GM12873 (cell line): ENCODE measurements at regions not wholly inside any gene's neighbourhood (a gene's known extent, or its start where the extent isn't known, plus 50 kb on each side); places are given as distances from the start of the nearest gene placed in this dataset.

ENCODE experiments used
- TF ChIP-seq, protein P1 (sequence below): IDR thresholded peaks from 2 replicates; pipeline ENCODE4 v1.5.1; 2012; ENCODE audit warnings: low read depth, mild to moderate bottlenecking, moderate library complexity, low read length, control low read depth; ENCODE audit not compliant: insufficient read depth; ENCODE audit errors: missing control alignments

DNA sequence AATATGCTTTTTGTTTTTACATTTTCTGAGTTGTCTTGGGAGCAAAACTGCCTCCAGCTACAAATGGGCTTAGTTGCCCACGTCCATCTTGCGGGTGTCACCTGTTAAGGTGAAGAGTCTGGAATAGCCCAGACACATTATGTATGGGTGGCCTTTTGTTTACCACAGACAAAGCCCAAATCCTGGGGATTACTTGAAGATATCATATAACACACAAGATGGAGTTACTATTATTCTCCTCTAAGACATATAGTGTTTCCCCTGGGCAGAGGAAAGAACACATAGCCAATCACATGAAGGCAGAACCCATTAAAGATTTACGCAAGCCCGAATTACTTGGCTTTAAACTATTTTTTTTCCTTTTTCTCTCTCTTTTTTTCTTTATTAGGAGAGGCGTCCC lies 625.6 kb upstream of the FAM241A start:
- TF ChIP-seq, protein P1, sequence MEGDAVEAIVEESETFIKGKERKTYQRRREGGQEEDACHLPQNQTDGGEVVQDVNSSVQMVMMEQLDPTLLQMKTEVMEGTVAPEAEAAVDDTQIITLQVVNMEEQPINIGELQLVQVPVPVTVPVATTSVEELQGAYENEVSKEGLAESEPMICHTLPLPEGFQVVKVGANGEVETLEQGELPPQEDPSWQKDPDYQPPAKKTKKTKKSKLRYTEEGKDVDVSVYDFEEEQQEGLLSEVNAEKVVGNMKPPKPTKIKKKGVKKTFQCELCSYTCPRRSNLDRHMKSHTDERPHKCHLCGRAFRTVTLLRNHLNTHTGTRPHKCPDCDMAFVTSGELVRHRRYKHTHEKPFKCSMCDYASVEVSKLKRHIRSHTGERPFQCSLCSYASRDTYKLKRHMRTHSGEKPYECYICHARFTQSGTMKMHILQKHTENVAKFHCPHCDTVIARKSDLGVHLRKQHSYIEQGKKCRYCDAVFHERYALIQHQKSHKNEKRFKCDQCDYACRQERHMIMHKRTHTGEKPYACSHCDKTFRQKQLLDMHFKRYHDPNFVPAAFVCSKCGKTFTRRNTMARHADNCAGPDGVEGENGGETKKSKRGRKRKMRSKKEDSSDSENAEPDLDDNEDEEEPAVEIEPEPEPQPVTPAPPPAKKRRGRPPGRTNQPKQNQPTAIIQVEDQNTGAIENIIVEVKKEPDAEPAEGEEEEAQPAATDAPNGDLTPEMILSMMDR = no peak

DNA sequence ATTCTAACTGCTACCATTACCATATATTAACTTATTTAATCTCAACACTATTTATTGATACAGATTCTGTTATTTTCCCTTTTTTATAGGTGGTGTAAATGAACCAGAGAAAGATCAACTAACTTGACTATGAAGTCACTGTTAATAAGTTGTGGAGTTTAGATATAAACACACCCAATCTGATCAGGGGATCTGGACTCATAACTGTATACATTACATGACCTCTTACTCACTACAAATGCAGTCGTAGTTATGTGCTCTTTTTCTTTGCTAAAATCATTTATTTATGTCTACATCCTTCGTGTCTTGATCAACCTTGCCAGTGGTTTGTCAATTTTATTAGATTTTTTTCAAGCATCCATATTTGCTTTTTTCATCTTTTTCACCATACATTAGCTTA lies 614.8 kb upstream of the FAM241A start:
- TF ChIP-seq, protein P1 = no peak

DNA sequence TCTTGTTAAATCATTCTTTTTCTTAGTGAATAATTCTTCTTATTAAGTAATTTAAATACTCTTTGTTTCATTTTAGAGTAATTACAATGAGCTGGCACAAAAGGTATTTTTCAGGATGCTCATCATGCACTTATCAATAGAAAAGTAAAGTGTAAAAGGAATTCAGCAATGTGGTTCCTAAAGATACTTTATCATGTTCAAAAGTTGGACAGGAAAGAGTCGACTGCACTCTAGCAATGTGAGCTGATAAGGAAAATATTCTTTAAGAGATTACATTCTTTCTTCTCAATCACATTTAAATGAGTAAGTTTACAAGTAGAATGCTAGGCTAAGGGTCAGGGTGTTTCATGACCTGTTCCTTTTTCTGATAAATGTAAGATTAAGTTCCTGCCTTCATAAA lies 609.5 kb upstream of the FAM241A start:
- TF ChIP-seq, protein P1 = no peak

DNA sequence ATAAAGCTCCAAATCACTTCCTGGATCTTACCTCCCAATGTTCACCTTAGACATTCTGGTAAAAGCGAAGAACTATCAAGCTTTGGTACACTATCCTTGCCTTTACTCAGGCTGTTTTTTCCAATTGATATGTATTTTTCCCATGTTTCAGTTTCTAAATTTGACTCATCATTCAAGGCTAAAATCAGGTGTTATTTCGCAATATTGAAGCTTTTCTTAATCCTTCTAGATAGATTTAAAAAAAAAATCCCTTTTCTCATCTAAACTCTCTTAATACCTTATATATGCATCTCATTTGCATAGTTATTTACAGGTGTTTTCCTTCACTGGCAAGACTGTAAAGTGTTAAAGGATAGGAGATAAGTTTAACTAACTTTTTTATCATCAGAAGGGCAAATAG lies 608.1 kb upstream of the FAM241A start:
- TF ChIP-seq, protein P1 = no peak

DNA sequence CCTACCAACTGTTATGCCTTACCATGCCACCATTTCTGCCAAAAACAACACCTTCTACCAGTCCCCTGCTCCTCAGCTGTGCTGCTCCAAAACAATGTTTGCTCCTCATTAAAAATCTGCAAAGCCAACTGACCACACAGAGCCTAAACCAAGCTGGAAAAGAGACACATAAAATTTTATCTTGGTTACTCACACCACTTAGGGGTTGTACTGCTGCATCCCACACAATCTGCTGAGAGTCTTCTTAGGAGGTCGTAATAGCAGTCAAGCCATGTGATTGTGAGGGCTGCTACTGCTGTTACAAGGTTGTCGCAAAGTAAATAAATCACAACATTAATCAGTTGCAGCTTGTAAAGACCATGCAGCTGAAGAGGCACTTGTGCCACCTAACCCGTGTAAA lies 607.4 kb upstream of the FAM241A start:
- TF ChIP-seq, protein P1 = no peak

DNA sequence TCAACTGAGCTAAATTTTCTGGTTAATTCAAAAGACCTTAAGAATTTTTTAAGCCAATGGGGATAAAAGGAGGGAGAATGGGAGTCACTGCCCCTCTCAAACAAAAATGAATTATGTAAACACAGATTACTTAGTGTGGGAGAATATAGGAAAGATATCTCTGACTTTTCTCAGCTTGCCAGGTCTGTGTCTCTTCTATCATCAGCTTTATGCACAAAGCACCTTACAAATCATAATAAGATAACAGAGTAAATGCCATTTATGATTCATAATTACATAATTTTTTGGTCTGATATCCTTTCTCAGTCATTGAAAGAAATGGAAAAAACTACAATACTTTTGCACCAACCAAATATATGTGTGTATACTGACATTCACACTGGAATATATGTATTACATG lies 604.6 kb upstream of the FAM241A start:
- TF ChIP-seq, protein P1 = no peak

DNA sequence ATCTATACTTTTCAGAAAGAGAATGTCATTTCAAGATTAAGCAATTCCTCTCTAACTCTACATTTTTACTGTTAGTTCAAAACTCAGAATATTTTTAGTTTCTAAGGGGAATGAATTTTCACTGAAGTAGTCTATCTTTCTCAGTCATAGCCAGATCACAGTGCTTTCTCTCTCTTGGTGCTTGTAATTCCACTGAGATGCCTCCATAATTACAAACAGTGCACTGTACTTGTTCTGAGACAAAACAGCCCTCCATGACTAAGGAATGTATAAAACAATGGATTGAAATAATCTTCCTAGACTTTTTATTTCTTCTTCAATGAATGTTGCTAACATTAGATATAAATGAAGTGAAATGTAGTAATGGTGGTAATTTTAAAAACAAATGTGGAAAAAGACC lies 603.2 kb upstream of the FAM241A start:
- TF ChIP-seq, protein P1 = no peak
